Heart left ventricle (tissue), 16 donors: ENCODE measurements at regions not wholly inside any gene's neighbourhood (a gene's known extent, or its start where the extent isn't known, plus 50 kb on each side); places are given as distances from the start of the nearest gene placed in this dataset.

ENCODE experiments used
- ATAC-seq, 4 donors: fragments of 200-7000 bp; cut with Tn5 transposase; one replicate each; pipeline ENCODE4 v1.9.1; 2020 to 2022; ENCODE audit warnings: moderate library complexity in 4 of 4, mild to moderate bottlenecking in 3 of 4, moderate number of reproducible peaks in 1 of 4
- DNase-seq, 5 donors: peaks; one replicate each; pipeline ENCODE4 v3.0.0-alpha.2; 2020
- H3K27ac ChIP-seq, 12 donors: fragments of 200-600 bp; sonication (generic) in 4 of 12; one replicate each; pipeline versions ENCODE4 v1.5.0 to v1.8.0; 2016 to 2022; ENCODE audit warnings: mild to moderate bottlenecking in 2 of 12
- H3K27me3 ChIP-seq, 9 donors: fragments of 200-600 bp; sonication (generic) in 2 of 9; one replicate each; pipeline versions ENCODE4 v1.5.1 to v1.8.0; 2016 to 2022; ENCODE audit warnings: mild to moderate bottlenecking in 3 of 9
- H3K36me3 ChIP-seq, 9 donors: fragments of 200-600 bp; sonication (generic) in 2 of 9; one replicate each; pipeline versions ENCODE4 v1.5.0 to v1.8.0; 2018 to 2022; ENCODE audit warnings: mild to moderate bottlenecking in 2 of 9
- H3K4me1 ChIP-seq, 12 donors: fragments of 200-600 bp; sonication (generic) in 4 of 12; one replicate each; pipeline versions ENCODE4 v1.5.0 to v1.8.0; 2016 to 2022; ENCODE audit warnings: mild to moderate bottlenecking in 3 of 12
- H3K4me3 ChIP-seq, 12 donors: fragments of 200-600 bp; sonication (generic) in 4 of 12; one replicate each; pipeline versions ENCODE4 v1.5.0 to v1.8.0; 2017 to 2022; ENCODE audit warnings: mild to moderate bottlenecking in 9 of 12, moderate library complexity in 4 of 12
- H3K9me3 ChIP-seq, 12 donors: fragments of 200-600 bp; sonication (generic) in 4 of 12; one replicate each; pipeline versions ENCODE4 v1.5.0 to v1.8.0; 2016 to 2022; ENCODE audit warnings: mild to moderate bottlenecking in 1 of 12
- POLR2A ChIP-seq, 2 donors: fragments of 450-650 bp; IDR thresholded peaks; one replicate each; pipeline ENCODE4 v1.6.1; 2017; ENCODE audit warnings: antibody characterized with exemption in 2 of 2, mild to moderate bottlenecking in 2 of 2, moderate library complexity in 2 of 2
- WGBS, 4 donors: extraction: QIAGEN DNeasy Blood & Tissue Kit in 2 of 4; methylation state at CpG; one replicate each; pipeline versions ENCODE4 v1.1.5 to v1.1.7; 2013 to 2018; 5-methylcytosine and 5-hydroxymethylcytosine counted together
- intact Hi-C, 10 donors: fragments of 100-400 bp; cut with DNase I; formaldehyde crosslinking; loops; one replicate each; pipeline versions ENCODE4 v1.11.1 to v1.14.2; 2022
- TF ChIP-seq, protein P1 (sequence below), 12 donors: fragments of 200-600 bp; sonication (generic) in 4 of 12; IDR thresholded peaks; one replicate each; pipeline versions ENCODE4 v1.5.0 to v1.8.0; 2018 to 2022; ENCODE audit warnings: antibody characterized with exemption in 12 of 12, mild to moderate bottlenecking in 5 of 12
- donor health status: ischemic (EF 13 %, LVEDD 7.1; RV severe dilation, severe dysfunction).
- donor health status: healthy with polysubstance abuse.
- donor health status: DM: no; HTN: yes; CAD: no.
- donor health status: DM: no; HTN: no; CAD: no.
- donor health status: ischemic (EF 25% LVEDD 6.9; RV normal size, moderate dysfunction).
- donor health status: ischemic (EF 25% LVEDD 5.7; RV mildly dilated, moderate dysfunction).
- donor health status: healthy.
- donor health status: DM: yes; HTN: yes; CAD: no.
- donor health status: ischemic (EF 35%, LVEDD 5.7; RV mildly dilated, moderate dysfunction).
- donor health status: nonischemic (EF 11% LVEDD 7.7; RV severe dilation, severe dysfunction).
- donor health status: DM: yes; HTN: yes; CAD: no.
- donor health status: PGD.
- donor health status: ischemic (EF 29% LVEDD 5.4; RV normal size, mild dysfunction).
- donor health status: nonischemic (EF 23%, LVEDD 6.1; RV moderate dilation, normal function).

DNA sequence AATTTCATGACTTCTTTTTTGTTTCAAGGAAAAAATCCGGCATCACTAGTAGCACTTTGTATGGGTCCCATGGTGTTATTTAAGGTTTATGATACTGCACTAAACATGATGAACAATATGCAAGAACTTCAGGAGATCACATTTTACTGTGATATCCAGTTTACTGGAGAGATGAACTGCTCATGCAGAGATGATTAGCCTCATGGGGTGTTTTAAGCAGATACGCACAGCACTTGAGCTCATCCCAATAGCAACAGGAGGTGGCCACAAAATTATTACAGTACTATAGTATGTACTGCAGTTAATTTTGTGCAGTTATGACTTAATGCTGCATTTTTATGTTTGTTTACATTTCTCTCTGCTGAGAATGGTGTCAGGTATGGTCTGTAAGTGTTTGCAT, 303.7 kb upstream of the PCDH15 start:
- Histone ChIP-seq H3K36me3 (no peaks in the 10 kb centered on the region), H3K4me3 (no peak overlapping the region), H3K4me1 (no peaks in the 10 kb centered on the region), H3K9me3 (no peaks in the 10 kb centered on the region), H3K27me3 (no peaks in the 10 kb centered on the region), H3K27ac (no peak overlapping the region)
- no peak for TF ChIP-seq POLR2A (IDR thresholded peaks at IDR 0.05)
- TF ChIP-seq, protein P1, sequence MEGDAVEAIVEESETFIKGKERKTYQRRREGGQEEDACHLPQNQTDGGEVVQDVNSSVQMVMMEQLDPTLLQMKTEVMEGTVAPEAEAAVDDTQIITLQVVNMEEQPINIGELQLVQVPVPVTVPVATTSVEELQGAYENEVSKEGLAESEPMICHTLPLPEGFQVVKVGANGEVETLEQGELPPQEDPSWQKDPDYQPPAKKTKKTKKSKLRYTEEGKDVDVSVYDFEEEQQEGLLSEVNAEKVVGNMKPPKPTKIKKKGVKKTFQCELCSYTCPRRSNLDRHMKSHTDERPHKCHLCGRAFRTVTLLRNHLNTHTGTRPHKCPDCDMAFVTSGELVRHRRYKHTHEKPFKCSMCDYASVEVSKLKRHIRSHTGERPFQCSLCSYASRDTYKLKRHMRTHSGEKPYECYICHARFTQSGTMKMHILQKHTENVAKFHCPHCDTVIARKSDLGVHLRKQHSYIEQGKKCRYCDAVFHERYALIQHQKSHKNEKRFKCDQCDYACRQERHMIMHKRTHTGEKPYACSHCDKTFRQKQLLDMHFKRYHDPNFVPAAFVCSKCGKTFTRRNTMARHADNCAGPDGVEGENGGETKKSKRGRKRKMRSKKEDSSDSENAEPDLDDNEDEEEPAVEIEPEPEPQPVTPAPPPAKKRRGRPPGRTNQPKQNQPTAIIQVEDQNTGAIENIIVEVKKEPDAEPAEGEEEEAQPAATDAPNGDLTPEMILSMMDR (IDR thresholded peaks at IDR 0.05): no peak
- no peak for DNase-seq
- WGBS, 4 donors: 89 to 92% (median 91%) methylated on average over 2 of the region's 2 CpGs
- intact Hi-C loops: loop anchor here in 1 of 10 donors (10.0 kb wide), 1 partner anchor 160 kb away; no protein-coding TSS in a partner anchor
- no peak for ATAC-seq

DNA sequence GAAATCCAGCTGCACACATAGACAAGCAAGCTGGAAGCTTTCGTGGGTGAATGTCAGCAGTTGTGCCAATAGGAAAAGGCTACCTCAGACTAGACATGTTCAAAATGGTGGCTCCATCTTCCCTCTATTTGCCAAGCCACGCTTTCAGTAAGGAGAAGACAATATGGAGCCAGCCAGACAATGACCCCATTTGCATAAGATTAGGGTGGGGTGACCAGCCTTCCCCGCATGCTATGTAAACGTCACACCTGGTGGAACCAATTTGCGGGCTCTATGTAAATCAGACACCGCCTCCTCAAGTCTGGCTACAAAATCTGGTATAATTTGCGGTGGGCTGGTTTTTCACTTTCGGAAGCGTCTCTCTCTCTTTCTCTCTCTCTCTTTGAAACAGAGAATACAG, 297.4 kb upstream of the PCDH15 start:
- intact Hi-C loops: loop anchor here in 5 of 10 donors (10.0 kb wide), 5 partner anchors 166 to 406 kb away; no protein-coding TSS in a partner anchor
- H3K27me3 ChIP-seq: no peaks in the 10 kb centered on the region
- H3K27ac ChIP-seq: no peak overlapping the region
- H3K4me3 ChIP-seq: no peak overlapping the region
- no peak for ATAC-seq
- no peak for DNase-seq
- H3K4me1 ChIP-seq: no peaks in the 10 kb centered on the region
- H3K36me3 ChIP-seq: no peaks in the 10 kb centered on the region
- WGBS, 4 donors: 88 to 93% (median 90%) methylated on average over 9 of the region's 9 CpGs
- peaks cover 0 to 2% (median 0%) of the 10 kb centered on the region in 12 donors for H3K9me3 ChIP-seq
- TF ChIP-seq POLR2A (IDR thresholded peaks at IDR 0.05): no peak
- TF ChIP-seq, protein P1 (IDR thresholded peaks at IDR 0.05): no peak

DNA sequence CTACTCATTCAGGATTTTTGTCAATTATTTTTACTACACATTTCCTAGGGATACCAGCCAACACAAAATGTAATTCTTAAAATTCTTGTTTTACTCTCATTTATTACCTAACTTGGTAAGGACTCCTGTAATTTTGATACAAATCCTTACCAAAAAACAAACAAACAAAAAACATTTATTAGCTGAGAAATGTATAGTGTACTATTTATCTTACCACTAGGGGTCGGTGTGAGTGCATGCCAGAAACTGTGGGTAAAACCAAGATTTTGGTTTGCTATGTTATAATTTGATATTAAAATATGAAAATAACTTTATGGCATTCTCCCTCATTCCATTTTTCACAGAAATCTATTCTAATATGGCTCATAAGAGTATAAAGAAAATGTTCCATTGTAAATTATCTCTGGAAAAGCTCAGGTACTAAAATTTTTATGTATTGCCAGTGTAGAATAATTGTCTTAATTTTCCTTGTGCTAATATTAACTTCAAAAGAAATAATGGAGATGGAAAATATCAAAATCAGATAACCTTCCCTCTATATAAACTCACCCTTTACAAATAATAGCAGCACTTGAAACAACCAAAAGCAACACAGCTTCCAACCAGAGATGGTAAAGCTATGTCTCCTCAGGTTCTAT, 290.8 kb upstream of the PCDH15 start:
- TF ChIP-seq, protein P1 (IDR thresholded peaks at IDR 0.05): peak; percentile 65 to 87 (median 78)
- no peak for TF ChIP-seq POLR2A (IDR thresholded peaks at IDR 0.05)
- Histone ChIP-seq H3K4me3 (no peak overlapping the region), H3K9me3 (no peaks in the 10 kb centered on the region), H3K27ac (no peak overlapping the region), H3K36me3 (no peaks in the 10 kb centered on the region), H3K27me3 (no peaks in the 10 kb centered on the region), H3K4me1 (no peaks in the 10 kb centered on the region)
- intact Hi-C loops: loop anchor here in 8 of 10 donors (2.0 to 10.0 kb wide), 11 partner anchors 170 to 540 kb away; no protein-coding TSS in a partner anchor
- DNase-seq (no peak), ATAC-seq (no peak)
- WGBS, 4 donors: 0 to 3% (median 2%) methylated on average over 1 of the region's 1 CpG

DNA sequence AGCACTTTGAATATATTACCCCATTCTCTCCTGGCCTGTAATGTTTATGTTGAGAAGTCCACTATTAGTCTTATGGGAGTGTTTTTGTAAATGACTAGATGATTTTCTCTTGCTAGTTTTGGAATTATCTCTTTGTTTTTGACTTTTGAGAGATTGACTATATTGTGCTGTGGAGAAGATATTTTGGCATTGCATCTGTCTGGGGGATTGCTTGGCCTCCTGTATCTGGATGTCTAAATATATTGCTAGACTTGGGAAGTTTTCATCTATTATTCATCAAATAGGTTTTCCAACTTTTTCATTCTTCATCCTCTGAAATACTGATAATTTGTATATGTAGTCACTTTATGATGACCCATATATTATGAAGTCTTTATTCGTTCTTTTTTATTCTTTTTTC, 277.1 kb upstream of the PCDH15 start:
- H3K4me1 ChIP-seq: no peaks in the 10 kb centered on the region
- H3K27ac ChIP-seq: no peak overlapping the region
- TF ChIP-seq, protein P1 (IDR thresholded peaks at IDR 0.05): no peak
- no peak for TF ChIP-seq POLR2A (IDR thresholded peaks at IDR 0.05)
- intact Hi-C loops: no loop called here
- no peaks in the 10 kb centered on the region for H3K9me3 ChIP-seq
- H3K4me3 ChIP-seq: no peak overlapping the region
- ATAC-seq: no peak
- WGBS, 4 donors: 67 to 84% (median 82%) methylated on average over 1 of the region's 1 CpG
- no peaks in the 10 kb centered on the region for H3K27me3 ChIP-seq
- no peak for DNase-seq
- no peaks in the 10 kb centered on the region for H3K36me3 ChIP-seq
